Amniotic stem cell (primary cell): ENCODE measurements at regions not wholly inside any gene's neighbourhood (a gene's known extent, or its start where the extent isn't known, plus 50 kb on each side); places are given as distances from the start of the nearest gene placed in this dataset.
"Not testable (repeated sequence)": the region's sequence is repeated elsewhere in the genome, so short reads cannot be mapped to it uniquely, and the experiment has no call there.

Source experiments
- DNase-seq: peaks from one replicate; lab custom pipeline; 2025; lab: John Stamatoyannopoulos, UW

DNA sequence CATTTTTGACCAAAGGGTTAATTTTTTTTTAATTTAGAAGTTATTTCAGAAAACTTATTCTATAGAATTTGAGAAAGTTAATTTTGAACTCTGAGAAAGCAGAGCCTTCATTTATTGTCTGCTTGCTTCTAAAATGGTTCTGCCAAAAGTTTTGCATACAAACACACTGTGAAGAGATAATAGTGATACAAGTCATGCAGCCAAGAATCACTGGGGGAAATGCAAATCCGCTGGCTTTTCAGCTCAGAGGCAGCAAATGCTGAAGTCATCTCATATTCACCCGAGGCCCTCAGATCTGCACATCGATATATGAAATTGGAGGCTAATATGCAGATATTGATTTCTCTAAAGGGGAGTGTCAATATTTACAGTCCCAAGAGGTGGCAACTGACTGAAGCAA, 186.2 kb downstream of the KIT start:
- DNase-seq, result no peak

DNA sequence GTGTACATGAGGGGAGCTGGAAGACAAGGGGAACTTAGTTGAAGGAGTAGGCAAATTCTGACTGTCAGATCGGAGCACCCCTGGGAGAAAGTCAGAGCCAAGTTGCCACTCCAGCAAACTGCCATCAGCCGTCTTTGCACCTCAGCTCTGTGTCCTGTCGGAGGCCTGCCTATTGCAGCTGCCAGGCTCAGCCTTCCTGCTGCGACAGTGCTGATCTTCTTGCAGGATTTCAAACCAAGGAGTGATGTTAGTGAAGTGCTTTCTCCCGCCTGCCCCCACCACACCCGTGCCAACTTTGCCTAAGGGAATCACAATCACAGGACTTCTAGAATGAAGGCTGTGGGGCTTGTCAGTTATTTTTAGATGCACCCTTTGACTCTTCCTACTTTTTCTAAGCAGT, 185.3 kb downstream of the KIT start:
- DNase-seq, result no peak

DNA sequence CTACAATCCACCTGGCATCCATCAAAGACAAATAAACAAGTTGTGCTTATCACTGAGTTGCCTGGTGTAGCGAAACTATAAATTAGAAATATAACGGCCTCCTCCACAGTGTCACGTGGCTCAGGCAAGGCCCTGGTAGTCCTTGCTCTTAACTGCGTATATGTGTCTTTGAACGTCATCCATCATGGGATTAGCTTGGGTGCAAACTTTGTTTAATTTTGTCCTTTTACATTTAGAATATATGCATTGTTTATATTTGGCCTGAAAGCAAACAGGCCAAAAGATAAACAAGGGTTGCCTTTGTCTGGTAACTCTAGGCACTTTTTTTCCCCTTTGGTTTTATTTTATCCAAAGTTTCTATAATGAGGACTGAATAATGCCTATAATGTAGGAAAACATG, 184.9 kb downstream of the KIT start:
- DNase-seq, result no peak

DNA sequence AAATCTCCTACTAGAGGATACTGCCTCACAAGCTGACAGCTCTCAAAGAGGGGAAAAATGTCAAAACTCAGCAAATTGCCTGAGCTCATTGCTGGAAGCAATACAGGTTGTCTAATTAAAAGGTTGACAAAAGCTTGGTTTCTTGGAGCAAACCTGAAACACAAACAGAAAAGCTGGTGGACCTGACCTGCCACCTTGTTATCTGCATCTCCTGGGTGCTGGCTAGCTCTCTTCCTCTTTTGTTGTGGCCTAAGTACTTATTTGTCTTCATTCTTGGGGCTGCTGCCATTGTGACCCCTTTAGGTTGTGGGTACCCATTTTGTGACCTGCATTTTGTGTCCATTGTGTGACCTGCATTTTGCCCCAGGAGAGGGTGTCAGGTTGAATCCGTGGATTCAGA, 184.5 kb downstream of the KIT start:
- no peak for DNase-seq

DNA sequence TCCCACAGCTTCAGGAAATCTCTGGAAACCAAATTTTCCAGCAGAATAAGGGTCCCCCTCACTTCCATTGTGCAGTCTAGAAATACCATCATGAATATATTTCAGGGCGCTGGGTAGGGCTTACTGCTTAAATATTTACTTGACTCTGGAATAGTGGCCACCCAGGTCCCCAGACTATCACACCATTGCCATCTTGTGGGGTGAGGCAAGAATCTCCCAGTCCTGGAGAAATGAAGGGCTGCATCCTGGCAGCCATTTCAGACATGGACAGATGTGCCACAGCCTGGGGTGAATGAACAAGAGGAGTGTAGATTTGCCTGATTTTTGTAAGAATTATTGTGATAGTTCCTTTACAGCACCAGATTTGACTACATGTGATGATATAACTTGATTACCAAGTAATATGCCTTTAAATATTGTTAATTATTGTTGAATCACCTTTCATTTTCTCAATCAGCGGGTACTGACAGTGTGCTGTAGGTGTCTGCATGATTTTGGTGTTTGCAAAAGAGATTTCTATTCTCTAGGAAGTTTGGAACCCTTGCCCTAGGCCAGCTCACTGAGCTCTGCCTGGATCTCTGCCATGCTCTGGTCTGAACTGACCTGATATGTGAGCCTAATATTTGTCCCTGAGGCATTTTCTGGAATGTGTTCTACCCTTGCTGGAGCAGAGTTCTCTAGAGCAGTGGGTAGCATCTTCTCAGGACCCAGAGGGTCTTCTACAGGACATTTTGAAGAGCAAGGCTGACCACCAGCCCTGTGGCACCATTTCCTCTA, 183.4 kb downstream of the KIT start:
- no peak for DNase-seq

DNA sequence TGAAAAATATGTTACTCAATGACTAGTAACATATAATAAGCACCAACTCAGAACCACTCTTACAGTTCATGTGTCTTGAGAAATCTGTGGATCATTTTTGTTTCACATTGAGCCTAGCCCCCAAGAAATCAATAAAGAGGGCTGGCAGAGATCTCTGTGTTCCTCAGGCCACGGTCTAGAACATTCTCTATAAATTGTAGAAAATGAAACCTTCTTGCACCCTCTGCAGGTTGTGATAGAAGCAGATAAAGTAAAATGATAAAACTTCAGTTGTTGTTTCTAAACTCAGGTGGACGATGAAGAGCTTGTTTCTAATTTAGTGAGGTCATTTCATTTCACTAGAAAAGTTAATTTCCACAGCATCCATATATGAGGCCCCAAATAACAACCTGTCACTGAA, 182.7 kb downstream of the KIT start:
- no peak for DNase-seq

DNA sequence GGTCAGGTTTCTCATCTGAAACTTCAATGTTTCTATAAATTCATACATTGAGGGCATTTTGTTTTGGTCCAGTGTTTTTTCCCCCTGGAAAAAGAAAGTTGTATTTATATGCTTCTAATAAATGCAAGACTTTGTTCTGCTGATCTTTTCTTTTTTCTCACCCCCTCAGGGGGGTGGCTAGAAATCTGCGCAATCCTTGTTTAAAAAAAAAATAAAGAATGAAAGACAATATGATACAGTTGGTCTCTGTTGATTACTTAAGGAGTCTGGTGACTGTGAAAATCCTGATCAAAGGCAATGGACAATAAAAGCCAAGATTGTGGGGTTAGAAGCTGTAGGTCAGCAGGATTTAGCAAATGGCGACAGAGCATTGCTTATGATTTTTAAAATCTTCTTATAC, 180.5 kb downstream of the KIT start:
- DNase-seq, result no peak

DNA sequence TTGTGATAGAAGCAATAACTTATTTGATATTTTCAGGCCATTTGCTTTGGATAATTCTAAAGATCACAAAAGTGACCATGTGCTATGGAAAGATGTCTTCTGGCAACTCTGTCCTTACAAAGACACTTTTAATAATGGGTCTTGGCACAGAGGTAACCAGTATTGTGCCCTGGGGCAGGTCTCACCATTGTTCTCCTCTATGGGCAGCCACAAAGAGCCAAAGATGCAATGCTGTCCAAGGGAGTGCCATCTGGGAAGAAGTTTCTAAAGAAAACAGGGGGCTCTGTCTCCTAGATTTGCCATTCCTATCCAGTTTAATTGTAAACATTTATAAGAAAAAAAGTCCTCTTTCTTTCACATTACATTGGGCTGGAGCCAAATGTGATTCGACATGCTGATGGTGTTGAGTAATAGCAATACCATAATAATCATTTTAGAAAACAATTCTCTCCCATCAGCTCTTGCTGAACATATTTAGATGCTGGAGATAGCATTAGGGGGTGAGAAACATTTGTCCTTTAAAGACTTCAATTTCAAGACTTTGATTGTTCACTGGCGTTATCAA, 179.9 kb downstream of the KIT start:
- no peak for DNase-seq

DNA sequence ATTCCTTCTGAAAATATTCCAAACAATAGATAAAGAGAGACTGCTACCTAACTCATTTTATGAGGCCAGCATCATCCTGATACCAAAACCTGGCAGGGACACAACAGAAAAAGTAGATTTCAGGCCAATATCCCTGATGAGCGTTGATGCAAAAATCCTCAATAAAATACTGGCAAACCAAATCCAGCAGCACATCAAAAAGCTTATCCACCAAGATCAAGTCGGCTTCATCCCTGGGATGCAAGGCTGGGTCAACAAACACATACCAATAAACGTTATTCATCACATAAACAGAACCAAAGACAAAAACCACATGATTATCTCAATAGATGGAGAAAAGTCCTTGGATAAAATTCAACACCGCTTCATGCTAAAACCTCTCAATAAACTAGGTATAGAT, 170.6 kb downstream of the KIT start:
- DNase-seq, result not testable (repeated sequence)

DNA sequence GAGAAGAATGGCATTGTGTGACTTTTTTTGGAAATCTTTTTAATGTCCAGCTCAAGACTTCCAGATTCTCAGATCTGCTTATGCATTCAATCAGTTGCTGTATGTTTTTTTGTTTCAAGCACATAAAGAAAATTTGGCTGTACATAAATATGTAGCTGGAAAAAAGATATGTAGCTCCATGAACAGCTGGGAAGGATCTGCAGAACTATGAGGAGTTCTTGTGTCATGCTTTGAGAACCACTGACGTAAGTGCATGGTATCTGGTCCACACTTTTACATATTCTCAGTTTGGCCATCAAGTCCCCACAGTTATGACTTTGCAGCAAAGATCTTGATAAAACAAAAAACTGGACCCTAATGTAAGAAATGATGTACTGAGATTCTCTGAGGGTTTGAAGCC, 165.9 kb downstream of the KIT start:
- no peak for DNase-seq

DNA sequence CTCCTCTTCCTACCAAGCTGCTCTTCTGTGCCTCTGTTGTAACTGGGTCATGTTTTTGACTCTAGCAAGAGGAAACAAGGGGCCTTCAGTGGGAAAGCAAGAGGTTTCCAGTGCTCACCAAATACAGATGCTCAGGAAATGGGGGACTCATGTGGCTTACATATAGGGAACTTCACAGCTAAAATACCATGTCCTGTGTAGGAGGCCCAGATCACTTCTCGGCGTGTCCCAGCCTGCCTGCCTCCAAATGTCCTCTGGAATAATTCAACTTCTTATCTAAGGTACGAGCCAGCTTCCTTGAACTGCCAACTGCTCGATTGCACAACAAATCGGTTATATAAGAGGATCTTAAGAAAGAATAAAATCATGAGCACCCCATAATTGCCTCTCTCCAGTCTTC, 161.3 kb downstream of the KIT start:
- DNase-seq, result no peak

DNA sequence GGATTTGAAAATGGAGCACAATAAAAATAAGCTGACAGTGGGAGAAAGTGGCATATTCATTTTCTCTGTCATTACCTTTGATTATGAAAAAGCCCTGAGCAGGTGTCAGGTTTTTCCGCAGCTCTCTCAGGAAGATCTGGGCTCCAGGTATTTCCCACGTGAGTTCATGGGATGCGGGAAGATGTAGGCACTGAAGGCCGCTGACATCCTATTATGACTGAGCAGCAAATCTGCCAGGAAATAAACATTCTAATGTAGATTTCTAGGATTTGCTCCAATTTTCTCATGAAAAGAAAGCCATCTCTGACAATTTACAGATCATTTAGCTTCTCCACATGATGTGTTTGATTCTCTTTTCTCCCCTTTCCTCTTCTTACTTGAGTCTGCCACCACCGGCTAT, 160.7 kb downstream of the KIT start:
- no peak for DNase-seq

DNA sequence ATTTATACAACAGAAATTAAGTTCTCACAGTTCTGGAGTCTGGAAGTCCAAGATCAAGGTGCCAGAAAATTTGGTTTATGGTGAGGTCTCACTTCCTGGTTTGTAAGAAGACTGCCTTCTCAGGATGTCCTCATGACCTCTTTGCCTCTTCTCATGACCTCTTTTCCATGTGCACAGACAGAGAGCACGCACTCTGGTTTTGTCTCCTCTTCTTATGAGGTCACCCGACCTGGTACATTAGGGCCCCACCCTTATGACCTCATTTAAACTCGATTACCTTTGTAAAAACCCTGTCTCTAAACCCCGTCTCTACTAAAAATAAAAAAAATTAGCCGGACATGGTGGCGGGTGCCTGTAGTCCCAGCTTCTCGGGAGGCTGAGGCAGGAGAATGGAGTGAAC, 155.9 kb downstream of the KIT start:
- DNase-seq, result no peak

DNA sequence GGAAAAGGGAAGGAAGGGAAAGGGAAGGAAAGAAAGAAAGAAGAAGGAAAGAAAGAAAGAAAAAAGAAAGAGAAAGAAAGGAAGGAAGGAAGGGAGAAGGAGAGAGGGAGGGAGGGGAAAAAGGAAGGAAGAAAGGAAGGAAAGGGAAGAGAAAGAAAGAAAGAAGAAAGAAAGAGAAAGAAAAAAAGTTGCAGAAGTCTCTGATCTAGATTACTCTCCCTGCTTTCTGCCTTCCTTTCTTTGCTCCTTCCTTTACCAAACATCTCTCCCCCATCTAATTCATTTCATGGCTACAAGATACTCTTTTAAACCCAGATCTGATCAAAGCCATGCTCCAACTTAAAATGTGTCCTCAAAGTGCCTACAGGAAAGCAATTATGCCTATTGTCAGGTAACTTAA, 148.6 kb downstream of the KIT start:
- DNase-seq, result no peak

DNA sequence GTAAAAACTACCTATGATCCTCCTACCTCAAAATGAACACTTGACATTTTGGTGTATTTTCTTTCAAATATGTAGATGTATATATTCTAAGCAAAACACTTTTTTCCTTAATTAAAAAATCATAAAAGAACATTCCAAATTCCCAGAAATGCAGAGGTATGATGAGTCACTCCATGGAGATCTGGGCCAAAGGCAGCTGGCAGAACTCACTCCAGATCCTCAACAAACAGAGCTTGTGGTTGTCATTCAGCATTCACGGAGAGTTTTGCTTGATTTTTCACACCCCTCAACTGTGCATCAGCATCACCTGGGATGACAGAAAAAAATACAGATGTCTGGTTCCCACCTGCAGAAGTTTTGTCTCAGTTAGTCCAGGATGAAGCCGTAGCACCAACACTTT, 144.6 kb downstream of the KIT start:
- DNase-seq, result no peak

DNA sequence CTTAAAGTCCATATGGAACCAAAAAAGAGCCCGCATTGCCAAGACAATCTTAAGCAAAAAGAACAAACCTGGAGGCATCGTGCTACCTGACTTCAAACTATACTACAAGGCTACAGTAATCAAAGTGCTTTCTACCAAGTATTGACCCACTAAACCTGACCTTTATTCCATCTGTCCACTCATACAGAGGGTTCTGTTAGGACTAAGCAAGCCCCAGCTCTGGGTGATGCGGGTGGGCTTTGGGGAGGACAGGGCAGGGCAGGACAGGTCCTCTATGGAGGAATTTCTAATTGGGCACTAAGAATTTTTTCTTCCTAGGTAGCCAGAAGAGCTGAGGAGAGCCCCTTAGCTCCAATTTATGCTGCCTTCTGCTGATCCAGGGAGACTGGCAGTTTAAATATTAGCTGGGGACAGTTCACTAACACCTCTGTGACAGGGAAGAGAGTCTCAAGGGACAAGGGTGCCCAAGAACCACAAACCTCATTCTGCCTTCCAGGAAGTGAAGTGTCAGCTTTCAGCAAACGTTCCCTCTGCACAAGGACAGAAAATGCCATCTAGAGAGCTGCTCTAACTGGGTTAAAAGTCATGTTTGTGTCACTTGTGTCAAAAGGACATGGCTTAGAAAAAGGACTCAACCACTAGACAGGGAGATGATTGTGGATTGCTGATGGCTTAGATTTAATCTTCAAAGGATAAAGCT, 143.2 kb downstream of the KIT start:
- DNase-seq, result no peak

DNA sequence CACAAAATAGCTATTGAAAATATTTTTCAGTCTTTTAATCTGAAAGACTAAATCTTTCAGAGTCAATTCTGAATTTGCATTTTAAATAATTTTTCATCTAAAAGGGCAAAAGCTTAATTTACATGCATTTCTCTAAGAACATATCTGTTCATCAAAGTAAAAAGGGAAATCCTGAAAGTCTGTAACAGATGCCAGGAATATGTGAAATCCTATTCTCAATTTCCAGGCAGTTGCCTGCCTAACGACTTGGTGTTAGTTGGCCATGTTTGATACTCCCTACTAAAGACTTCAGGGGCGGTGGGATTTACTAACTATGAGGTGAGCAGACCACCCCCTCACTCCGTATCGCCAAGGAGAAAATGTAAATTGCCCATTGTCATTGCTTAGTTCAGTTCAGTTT, 136.8 kb downstream of the KIT start:
- DNase-seq, result no peak

DNA sequence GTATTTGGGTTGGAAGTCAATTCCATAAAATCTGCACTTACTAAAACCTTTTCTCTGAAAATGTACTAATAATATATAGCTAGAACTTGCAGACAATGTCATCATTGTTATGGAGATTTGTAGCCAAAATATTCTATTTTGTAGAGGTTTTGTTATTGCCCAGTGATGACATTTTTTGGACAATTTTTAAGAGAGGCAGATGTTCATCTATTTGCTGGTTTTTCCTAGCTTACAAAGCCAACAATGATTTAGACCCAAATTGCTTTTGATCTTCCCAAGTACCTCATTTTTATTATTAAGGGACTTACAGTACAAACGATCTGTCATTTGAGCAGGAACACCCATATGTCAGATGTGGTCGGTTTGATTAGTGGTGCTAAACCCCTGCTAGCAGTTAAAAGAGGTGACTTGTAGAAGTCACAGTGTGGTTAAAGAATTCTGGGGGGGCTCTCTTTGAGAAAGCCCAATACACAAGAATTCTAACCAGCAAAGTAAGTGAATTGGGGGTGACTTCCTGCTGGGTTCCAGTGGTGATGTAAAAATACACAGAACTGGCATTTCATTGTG, 136.2 kb downstream of the KIT start:
- DNase-seq, result no peak
